Stimulated activated CD4-positive, alpha-beta T cell treated with anti-CD3 and anti-CD28 coated beads, TNF-alpha, amount 100 ng/mL, for 4 hours (primary cell): ENCODE measurements at regions not wholly inside any gene's neighbourhood (a gene's known extent, or its start where the extent isn't known, plus 50 kb on each side); places are given as distances from the start of the nearest gene placed in this dataset.

Experiments
- DNase-seq, 3 experiments: peaks; one replicate each; pipeline ENCODE4 v3.0.0-alpha.2; 2020; ENCODE audit warnings: low read depth in 3 of 3

DNA sequence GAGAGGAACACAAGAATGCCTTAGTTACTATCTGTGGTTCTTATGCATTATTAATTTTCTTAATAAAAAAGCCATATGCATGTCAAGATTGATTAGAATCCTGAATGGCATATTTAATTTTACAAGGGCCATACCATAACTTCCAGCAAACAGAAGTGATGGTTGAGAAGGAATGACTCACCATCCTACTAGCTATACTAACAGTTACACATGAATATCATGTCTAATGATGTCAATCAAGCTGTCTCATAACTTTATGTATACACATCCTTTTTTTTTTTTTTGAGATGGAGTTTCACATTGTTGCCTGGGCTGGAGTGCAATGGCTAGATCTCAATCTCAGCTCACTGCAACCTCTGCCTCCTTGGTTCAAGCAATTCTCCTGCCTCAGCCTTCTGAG is 1123.9 kb downstream of the NLGN4Y start:
- DNase-seq, result no peak

DNA sequence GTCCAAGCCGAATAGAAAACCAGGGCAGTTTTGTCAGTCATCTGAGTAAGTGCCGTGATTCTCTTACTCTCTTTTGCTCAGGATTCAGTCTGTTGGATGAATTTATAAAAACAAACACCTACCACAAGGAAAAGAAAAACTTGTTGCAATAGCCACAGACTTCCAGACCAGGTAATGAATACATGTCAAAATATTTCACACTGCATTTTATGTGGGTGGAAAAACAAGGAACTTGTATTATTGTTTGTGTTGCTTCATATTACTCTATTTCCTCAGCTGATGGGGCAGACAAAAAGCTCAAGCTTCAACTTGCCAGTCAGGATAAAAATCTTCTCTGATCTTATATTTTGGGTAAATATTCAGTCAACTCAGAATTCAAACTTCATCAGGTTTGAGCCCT is 1125.7 kb downstream of the NLGN4Y start:
- DNase-seq, result no peak

DNA sequence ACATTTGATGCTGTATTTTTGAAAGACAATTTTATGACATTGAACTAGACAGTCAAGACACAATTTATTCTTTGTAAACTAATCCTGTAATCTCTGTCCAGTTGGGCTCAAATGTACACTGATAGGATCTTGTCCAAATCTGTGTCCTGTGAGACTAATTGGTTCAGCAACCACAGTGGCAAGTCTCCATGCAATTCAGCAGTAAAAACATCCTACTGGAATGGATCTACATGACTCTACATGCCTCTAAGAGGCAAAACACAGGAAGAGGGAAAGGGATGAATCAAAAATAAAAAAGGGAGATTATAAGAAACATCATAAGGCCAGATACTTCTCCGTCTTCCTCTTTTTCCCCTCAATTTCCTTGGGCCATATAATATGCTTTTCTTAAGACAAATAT is 1164.2 kb downstream of the NLGN4Y start:
- DNase-seq, result no peak

DNA sequence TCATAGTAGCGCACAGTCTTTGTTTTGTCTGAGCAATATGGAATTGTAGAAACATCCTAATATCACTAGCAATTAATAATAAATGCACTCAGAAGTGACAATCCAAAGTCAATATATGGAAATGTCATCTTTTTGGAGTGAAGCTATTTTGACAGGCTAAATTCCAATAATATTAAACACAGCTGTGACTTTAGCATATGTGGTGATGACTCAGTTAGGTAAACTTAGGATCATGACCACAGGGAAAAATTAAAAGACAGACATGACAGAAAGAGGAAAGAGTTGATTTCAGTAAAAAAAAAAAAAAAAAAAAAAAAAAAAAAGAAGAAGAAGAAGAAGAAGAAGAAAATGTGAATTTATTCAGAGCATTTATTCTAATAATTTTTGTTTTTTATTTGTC is 1165.7 kb downstream of the NLGN4Y start:
- DNase-seq, result no peak

DNA sequence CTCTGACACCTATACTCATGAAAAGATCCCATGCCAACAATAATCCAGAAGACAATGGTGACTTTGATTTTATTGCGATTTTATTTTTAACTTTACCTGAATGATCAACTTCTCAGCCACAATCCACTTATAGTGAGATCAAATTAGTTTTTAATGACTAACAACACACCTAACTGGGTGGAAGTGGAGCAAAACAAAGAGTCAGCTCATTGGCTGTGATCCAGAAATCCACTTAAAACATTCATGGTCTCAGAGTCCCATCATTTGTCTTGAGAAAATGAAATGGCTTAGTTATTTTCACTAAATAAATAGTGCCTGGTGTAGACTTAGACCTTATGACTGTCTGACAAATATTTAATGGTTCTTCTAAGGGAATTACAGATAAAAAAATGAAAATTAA is 1177.8 kb downstream of the NLGN4Y start:
- DNase-seq, result no peak

DNA sequence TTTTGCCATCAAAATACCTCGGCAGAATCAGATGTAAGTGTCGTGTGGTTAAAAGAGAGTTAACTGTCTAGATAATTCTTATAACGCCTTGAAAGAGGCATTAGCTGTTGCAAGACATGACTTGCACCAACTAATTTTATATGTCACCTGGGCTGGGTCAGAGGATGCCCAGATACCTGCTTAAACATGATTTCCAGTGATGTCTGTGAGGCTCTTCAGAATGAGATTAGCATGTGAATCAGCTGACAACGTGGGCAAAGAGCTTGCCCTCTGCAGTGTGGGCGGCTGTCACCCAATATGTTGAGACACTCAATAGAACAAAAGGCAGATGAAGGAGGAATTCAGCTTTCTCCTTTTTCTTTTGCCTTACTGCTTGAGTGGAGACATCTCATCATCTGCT is 1180.6 kb downstream of the NLGN4Y start:
- no peak for DNase-seq

DNA sequence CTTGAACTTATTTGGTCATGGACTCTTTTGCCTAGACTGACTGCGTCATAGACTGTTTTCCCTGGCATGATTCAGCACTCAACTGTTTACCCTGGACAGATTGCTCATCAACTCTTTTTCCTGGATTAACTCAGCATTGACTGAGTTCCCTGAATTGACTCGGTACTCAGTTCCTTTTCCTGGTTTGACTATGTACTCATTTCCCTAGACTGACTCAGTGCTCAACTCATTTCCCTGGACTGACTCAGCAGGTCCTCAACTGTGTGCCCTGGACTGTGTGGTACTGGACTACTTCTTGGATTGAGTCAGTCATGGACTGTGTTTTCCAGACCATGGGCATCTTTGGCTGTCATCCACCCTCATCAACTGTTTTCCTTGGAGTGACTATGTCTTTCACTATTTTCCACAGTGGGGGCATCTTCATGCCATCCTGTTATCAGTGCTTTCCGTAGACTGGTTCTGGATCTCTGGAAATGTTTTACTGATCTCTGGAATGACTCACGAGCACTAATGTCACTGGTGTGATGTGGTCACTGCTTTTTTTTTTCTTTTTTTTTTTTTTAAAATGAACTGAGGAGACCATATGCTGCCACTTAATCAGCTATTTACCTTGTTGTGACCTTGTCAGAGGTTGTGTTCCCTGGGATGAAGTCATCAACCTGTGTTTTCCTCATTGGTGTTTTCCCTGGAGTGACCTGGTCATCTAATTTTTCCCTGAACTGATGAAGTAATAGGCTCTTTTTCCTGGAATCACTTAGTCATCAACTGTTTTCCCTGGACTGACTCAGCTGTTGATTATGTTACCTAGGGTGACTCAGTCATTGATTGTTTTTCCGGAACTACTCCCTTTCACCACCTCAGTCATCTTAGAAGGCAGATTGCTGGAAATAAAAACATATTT is 1225.5 kb downstream of the NLGN4Y start:
- no peak for DNase-seq

DNA sequence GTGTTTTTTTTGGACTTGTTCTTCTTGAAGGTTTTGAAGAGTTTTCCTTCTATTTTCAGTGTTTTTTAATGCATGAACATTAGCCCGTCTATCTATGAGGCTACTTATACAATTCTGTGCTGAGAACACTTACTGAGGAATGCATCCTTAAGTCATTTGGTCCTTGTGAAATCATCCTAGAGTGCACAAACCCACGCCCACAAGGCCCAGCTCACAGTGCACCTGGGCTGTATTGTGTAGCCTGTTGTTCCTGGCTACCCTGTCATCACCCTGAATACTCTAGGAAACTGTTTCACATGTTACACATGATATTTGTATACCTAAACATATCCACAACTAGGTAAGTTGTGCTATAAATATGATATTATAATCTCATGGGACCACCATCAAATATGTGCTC is 1226.7 kb downstream of the NLGN4Y start:
- no peak for DNase-seq

DNA sequence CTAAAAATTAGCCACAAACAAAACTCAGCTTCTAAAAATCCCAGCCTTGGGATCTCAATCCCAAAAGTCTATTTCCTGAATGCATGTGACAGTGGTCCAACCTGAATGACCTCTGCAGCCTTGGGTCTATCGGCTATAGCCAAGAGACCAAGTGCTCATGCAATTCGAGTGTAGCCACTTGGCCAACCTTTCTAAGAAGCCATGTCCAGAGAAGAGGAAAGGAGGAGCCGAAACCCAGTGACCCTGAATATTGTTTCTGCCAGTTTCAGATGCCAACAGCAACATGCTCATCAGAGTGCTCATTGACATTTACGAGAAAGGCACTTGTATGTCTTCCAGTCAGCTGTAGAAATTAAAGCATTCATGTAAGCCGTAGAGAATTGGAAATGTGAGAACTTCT is 1231.9 kb downstream of the NLGN4Y start:
- DNase-seq, result no peak

DNA sequence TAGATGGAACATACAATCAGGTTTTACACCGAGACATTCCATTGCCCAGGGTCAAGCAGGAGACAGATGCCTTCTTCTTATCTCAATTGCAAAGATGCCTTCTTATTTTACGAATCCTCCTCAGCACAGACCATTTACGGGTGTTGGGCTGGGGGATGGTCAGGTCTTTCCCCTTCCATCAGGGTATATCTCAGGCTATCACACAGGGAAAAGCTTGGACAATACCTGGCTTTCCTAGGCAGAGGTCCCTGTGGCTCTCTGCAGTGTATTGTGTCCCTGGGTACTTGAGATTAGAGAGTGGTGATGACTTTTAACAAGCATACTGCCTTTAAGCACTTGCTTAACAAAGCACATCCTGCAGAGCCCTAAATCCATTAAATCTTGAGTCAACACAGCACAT is 1249.2 kb downstream of the NLGN4Y start:
- no peak for DNase-seq

DNA sequence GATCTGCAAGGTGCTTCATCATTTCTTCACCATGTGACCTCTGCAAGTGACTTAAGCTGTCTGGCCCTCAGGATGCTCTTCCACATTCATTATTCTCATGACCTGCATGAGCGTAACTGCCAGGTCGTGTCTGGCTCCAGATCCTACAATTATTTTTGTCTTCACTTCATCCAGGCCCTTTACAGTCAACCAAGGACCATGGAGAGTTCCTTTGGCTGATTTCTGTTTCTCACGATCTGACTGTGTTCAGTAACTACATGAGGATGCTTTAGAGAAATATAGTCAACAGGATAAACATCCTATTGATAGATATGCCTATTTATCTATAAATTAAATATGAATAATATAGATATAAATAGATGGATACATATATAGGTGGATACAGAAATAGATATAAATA is 1251.6 kb downstream of the NLGN4Y start:
- DNase-seq, result no peak

DNA sequence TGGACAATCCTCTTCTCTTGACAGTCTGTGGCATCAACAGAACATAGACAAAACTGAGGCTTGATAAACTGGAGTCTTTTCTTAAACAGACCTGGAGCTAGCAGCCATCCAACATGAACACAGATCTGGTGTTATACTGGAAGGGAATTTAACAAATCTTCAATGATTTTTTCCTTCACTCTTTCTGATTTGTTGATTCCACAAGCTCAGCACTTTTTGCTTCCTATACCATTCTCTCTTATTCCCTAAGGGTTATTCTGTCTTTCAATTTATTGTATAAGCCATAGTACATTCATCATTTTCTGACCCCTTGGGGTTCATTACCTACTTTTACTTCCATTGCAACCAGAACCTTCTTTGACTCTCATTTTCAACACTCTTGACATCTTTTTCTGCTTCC is 1255.6 kb downstream of the NLGN4Y start:
- no peak for DNase-seq

DNA sequence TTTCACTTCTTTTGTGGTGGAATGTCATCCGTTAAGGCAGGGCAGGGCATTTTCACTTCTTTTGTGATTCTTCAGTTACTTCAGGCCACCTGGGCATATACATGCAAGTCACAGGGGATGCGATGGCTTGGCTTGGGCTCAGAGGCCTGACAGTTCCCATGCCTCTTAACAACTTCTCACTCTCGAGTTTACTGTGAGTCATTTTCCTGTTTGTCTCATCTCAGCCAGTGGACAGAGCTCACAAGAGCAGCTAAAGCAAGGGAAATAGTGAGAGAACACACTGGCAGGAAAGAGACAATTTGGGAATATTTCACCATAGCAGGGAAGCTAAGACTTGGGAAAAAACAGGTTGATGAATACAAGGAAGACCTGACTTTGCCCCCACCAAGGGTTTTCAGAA is 1275.7 kb downstream of the NLGN4Y start:
- no peak for DNase-seq

DNA sequence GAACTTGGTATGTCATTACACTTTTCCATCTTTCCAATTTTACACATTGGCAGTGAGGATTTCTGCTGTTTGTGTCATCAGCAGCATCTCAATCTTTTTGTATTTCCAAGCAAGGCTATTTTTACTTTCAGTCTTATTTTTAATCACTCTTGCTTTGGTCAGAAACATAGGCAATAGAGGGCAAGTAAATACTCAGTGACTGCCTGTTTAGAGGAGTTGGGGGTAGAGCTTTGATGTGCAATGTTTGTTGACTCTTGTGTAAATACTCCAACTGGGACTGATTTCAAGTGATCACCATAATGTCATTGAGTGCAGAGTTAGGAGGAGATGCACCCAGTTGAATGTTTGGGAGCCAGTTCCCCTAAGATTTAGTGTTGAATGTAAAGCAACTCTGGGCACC is 1281.7 kb downstream of the NLGN4Y start:
- no peak for DNase-seq

DNA sequence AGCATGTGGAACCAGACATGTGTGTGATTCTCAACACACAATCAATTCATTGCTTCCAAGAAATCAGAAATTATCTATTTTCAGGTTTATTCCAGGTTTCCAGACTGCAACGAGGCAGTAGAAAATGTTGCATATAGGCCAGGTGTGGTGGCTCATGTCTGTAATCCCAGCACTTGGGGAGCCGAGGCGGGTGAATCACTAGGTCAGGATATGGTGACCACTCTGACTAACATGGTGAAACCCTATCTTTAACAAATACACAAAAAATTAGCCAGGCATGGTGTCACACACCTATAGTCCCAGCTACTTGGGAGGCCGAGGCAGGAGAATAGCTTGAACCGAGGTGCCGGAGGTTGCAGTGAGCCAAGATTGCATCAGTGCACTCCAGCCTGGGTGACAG is 1289.9 kb downstream of the NLGN4Y start:
- no peak for DNase-seq
